GM19043 (cell line): ENCODE measurements at regions not wholly inside any gene's neighbourhood (a gene's known extent, or its start where the extent isn't known, plus 50 kb on each side); places are given as distances from the start of the nearest gene placed in this dataset.

Source experiments
- ATAC-seq: cut with Tn5 transposase; IDR thresholded peaks from one replicate; pipeline ENCODE4 v1.9.1; 2021; ENCODE audit warnings: low read depth; ENCODE audit not compliant: unreplicated experiment

DNA sequence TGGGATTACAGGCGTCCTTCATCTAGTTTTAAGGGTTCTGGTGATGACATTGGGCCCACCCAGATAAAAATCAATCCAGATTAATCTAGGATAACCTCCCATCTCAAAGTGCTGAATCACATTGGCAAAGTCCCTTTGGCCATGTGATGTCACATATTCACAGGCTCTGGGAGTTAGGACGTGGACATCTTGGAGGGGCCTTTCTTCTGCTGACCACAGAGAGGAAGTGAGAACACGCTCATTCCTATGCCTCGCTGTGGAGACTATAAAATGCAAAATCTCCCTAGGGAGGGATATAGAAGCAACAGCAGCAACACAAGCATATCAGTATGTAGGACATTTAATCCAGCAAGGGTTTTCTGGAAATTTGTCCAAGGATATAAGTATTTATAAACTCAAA, 266.0 kb upstream of the PITRM1 start:
- no peak for ATAC-seq

DNA sequence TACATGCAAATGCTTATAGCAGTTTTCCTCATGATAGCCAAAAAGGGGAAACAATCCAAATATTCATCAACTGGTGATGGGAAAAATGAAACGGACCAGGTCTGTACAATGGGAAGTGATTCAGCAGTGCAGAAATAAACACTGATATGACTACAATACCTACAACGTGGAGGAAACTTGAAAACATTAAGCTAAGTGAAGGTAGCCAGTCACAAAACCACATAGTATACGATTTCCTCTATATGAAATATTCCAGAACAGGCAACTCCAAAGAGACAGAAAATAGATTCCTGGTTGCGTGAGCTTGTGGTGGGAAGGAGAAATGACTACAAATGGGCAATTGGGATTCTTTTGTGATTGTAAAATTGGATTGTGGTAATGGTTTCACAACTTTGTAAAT, 263.1 kb upstream of the PITRM1 start:
- ATAC-seq: no peak

DNA sequence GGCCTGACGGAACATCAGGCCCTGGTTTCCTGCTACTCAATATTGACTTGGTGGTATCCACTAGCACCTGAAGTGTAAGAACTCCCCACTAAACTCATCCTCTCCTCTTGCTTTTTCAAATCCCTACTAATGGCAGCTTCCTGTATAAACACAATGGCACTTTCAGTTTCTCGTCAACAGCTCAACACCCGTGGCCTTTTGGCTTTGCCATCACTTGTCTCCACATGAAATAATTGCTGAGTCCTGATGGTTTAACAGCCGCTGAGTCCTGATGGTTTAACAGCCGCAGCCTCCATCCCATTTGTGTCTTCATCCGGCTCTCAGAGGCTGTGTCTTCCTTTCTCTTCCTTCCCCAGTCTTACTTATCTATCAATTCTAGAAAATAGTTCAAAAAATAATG, 261.4 kb upstream of the PITRM1 start:
- no peak for ATAC-seq

DNA sequence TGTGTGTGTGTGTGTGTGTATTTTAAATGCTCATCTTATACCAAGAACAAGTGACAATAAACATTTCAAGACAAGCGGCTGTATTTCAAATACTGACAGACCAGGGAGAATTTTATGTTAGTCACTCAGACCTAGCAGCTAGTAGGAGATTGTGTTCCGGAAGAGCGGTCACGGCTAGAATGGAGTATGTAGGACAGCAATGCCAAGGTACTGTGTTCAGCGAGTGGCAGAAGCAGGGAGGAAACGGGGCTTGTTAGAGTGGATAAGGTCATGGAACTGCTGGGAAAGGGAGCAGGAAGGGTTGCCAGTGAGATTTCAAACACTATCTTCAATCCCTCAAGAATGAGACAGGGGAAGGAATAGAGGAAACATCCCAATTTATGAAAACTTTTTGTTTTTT, 260.5 kb upstream of the PITRM1 start:
- ATAC-seq: no peak

DNA sequence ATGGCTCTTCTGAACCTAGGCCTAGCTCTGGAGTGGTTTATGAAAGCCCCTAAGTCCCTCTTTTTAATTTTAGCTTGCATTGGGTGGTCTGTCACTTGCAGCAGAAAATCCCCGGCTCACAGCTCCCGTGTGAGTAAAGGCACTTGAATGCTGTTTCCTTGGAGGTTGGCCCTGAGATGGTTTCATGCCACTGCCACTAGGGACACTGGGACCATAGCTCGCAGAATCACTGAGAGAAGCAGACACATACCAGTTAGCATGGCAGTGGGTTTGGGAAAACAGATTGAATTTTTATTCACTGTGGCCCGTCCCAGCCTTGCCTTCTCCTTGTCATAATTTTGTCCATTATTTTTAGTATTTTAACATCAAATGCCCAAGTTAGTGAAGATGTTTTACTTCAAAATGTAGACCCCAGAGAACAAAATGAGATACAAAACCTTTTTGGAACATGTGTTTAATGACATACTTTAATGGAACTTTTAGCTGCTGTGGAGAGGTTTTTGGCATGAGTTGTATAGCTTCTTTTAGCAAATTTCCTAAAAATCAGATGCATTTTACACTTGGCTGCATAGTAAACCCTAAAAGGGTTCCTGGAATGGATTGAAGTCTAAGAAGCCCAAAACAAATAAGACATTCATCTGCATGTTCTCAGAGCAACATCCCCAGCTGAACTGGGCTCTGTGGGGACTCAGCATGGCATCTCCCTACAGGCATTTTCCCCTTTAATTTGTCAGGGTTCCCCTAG, 259.7 kb upstream of the PITRM1 start:
- ATAC-seq: no peak

DNA sequence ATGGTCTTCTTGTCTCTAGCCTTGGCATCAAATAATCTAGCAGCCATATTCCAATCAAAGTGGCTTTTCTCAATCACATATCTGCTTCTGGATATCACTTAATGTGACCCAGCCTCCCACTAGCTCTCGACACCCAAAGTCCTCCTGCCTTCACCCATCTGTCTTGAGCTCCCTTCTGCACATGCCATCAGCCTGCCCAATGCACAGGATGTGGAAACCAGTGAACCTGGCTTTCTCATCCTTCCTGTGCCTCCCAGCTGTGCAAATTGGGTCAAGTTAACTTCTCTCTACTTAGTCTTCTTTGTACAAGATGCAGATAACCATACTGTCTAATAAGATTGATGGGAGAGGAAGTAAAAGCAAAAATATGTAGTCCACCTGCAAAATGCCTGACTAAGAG, 257.9 kb upstream of the PITRM1 start:
- no peak for ATAC-seq

DNA sequence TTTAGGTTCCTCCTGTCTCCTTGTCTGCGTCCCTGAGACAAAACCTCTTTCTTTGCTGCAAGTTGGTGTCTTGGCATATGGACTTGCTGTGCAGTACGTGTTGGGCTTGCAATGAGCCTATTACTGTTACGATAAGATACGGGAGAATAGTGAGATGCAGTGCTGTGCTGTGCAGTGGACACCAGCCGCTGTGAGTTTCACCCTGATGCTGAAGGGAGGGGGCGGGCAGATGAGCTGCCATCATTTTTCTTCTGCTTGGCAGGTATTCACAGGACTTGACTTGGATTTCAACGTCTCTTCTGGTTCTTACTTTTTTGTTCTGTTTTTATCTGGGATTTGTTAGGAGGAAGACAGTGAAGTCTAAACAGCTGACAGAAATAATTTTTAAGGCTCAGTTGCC, 257.1 kb upstream of the PITRM1 start:
- no peak for ATAC-seq

DNA sequence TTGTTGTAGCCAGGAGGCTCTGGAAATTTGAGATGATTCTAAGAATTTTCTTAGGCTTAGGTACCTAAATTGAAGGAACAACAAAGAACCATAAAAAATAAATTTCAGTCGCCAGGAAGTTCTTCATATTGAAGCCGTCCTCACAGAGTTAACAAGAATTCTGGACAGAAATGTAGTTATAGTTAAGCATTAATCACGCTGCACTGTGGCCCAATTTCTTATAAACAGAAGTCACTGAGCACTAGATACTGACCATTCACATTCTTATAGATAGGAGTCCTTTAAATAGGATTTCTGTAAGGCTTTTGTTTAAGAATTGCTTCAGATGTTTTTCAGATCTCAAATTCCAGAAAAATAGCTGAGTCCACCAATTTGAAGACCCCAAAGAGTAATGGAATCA, 256.2 kb upstream of the PITRM1 start:
- ATAC-seq: no peak

DNA sequence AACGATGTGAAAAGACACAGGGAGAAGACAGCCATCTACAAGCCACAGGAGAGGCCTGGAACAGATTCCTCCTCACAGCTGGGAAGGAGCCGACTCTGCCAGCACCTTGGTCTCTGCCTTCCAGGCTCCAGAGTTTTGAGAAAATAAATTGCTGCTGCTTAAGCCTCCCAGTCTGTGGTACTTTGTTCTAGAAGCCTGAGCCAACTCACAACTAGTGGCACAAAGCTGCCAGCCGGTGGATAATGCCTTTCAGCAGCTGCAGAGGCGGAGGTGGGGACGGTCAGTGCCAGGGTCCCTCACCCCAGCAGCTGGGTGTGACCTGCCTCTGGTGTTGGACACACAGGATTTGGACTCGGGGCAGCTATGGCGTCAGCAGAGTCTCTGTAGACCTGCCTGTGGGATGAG, 255.4 kb upstream of the PITRM1 start:
- ATAC-seq: no peak

DNA sequence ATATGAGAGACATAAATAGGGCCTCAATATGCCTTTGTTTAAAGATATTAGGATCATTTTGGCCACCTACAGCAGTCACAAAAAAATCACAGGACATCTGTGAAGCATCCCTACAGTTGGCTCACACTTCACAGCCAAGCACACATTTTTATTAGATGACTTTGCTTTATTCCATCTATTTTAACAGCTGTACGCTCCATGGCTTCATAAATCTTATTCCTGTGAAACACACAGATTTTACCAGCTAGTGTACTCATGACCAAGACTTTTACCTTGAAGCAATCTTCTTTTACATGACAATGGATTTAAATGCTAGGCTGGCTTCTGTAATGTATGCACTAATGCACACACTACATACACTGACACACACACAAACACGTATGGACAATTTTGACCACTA, 254.8 kb upstream of the PITRM1 start:
- no peak for ATAC-seq

DNA sequence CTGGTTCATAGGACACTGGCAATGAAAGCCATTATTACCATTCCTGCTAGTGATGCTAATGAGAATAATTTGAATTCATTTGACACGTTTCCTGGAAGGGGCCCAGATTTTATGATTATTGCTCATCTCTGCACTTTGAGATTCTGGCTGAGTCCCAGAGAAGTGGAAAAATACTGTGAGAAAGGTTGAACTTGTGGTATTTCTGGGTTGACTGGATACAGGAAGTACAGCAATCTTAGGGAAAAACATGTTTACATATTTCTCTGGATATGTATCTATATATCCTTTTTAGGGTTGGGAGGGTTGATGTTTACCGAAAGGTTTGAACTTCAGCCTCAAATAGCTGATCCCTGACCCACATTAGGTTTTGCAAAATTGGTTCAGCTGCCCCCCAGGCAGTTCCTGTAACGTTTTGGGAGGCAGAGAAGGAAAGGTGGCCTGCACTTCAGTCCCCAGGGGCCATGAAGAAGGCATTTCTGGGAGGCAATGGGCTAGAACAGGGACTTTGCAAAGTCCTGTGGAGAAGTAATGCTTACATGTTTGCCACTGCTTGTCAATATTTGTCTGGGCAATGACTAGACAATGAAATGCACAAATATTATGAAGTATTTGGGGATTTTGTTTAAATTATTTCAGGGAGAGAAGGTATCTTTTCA, 253.7 kb upstream of the PITRM1 start:
- ATAC-seq: no peak

DNA sequence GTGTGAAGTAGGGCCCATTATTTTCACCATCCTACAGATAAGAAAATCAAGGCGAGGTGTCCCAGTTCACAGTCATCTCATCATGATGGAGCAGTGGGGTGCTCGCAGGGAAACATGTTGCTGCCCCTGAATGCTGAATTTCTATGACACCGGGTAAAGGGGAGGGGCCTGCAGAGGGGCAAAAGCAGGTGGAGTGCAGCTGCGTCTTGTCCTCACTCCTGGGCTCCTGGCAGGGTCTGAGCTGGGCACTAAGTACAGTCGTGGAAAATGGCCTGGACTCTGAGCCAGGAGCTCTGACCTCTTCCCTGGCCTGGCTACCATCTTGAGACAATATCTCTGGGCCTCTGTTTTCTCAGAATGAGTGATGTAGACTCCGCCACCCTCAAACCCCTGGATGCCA, 253.1 kb upstream of the PITRM1 start:
- no peak for ATAC-seq

DNA sequence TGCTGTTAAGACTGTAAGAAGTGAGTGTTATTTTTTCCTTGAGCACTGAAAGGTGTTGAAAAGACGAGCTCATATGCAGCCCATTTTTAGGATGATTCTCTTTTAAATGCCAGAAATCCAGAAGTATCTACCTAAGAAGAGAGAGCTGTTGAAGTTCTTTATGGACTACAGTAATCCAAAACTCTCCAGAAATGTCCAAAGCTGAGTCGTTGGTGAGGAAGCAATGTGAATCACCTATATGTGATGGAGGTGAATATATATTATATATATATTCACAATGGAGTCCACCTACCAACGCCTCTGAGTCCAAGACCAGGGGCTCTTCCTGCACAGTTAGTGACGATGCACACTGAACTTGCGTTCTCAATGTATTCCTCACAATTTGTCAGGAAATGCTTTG, 252.7 kb upstream of the PITRM1 start:
- no peak for ATAC-seq

DNA sequence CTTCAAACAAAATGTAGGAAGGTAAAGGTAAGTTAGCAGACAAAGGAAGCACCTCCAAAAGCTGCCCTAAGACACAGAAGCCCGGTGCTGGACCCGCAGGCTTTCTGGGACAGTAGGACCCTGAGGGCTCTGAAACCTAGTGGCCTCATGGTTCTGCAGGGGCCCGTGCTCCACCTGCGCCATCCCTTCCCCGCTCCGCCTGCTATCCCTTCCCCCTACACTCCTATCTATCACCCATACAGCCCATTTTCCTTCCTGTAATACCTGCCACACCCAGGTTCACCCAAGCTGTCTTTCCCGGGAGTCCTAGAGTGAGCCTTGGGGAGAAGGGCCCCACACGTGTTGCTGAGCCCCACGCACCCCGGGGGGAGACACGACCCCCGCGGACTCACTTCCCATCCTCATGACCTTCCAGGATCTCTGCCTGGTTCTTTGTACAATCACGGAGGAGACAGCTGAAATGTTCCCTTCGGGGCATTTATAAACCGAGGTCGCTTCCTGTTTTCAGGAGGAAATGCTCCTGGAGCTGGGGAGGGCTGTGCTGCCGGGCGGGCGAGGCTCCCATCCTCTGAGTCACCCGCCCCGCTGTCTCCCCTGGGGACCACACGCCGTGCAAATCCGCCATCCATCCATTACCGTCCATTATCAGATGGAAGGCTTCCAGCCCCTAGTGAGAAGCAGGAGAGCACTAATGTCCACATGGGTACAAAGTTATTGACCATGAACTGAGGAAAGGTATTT, 251.7 kb upstream of the PITRM1 start:
- no peak for ATAC-seq

DNA sequence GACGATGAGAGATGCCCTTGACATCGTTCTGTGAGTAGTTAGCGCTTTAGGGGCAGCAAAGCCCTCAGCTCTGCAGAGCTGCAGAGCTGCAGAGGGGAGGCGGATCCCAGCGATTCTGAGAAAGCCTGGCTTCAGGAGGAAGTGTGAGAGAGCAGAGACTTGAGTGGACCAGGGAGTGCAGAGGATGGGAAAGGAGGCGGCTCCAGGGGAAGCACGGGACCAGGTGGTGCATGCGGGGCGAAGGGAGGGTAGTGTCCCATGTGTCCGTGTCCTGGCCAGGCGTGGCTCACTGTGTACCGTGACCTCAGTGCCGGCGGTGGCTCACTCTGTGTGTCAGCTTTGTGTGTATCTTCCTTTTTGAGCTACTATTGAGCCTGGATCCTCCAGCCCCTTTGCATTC, 250.8 kb upstream of the PITRM1 start:
- ATAC-seq: no peak

DNA sequence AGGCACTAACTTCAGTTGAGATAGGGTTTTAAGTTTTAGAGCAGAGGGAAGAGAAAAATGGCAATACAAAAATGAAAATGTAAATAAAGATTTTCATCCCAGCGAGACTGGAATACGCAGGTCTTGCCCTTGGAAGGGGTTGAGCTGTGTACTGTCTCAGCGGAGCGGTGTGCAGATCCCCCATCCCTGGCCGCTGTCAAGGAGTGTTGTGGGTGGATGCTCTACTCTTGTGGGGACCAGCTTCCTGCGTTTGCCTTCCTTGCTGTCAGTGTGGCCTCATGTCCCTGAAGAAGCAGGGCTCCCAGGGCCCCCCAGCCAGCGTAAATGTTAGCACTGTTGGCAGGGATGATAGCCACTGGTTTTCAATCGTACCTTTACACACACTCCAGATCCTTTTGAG, 249.7 kb upstream of the PITRM1 start:
- ATAC-seq: no peak

DNA sequence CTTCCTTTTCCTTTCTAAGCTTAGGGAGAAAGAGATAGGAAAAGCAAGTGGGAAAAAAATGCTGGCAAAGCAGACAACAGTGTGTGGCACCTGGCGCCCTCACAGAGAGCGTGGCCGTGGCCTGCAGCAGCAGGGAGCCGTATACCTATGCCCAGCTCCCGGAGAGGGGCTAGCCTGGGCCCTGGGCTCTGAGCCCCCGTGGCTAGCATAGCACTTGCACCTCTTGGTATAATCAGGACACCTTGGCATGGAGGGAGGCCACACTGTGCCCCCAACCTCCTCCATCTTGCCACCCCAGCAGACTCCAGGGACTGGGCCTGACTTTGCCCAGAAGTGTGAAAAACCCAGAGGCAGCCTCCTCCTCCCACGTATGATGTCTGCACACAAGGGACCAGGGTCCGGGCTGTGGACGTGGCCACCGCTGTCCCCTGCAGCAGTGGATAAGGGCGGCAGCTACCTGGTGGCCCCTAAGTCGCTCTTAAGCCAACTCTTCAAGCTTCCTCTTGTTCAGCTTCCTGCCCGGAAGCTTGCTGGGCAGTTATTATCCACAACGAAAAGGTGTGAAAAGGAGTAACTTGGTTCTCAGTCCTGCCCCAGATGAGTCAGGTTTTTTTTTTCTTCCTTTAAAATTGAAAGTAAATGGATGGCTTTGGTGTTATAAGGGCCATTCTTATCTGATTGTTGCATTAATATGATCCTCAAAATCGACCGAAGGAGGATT, 249.1 kb upstream of the PITRM1 start:
- no peak for ATAC-seq

DNA sequence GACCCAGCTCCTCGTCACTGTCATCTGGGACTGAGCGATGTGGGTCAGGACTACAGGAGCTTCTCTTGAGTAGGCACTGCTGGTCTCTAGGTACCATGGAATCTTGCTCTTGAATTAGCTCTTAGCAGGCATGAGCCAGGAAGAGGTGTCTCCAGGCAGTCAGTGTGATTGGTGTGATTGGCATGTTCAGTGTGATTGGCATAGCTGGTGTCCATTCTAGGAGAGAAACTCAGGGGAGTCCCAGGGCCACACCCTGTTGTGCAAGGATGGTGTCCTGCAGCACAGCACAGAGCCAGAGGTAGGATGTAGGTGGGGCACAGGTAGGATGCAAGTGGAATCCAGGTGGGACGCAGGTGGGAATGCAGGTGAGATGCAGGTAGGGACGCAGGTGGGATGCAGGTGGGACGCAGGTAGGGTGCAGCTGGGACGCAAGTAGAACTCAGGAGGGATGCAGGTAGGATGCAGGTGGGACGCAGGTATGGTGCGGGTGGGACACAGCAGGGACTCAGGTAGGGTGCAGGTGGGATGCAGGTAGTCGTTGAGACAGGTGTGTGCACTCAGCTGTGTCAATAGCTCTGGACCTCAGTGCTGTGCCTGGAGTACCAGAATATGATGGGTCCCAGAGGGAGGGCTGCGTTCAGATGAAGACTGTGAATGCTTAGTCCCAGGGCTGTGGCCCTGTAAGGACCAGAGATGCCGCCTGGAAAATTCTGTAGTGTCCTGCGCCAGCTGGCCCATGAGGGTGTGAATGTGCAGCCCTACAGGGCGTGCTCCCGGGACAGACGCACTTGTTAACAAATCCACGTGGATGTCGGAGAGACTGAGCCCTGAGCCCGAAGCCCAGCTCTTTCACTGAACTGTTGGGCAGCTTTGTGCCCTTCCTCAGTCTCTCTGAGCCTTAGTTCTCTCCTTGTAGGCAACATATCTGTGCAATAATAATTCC, 248.2 kb upstream of the PITRM1 start:
- no peak for ATAC-seq

DNA sequence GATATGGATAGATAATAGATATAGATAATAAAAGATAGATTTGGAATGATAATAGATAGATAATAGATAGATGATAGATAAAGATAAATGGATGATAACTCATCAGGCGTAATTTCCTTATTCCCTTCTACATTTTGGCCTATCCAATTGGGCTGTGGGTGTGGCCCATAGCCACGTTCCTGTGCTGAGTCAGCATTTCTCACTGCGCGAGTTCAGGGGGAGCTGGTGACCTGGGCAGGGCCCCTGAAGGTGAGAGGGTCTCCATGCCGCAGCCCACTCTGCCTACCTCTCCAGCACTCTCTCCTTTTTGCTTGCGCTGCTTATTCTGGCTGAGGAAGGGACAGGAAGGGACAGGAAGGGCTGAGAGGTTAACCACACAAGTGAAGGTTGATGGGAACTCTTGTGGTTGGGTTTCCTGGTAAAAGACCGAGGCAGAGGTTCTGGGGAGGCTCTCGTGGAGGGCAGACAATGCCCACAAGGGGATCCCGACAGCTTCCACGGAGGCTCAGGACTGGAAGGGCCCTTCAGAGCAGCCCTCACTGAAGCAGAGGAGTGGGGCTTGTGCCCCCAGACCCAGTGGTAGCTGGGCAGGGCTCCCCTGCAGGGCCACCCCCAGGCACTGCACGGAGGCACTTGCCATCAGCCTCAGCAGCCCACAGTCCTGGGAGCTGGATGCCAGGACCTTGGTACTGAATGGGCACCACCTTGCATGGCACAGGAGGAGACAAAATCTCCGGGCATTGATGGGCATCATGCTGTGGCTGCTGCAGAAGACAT, 247.3 kb upstream of the PITRM1 start:
- ATAC-seq: no peak
